NT2/D1 (cell line): ENCODE measurements at regions not wholly inside any gene's neighbourhood (a gene's known extent, or its start where the extent isn't known, plus 50 kb on each side); places are given as distances from the start of the nearest gene placed in this dataset.

Experiments
- SUZ12 ChIP-seq: IDR thresholded peaks from 2 replicates; pipeline ENCODE4 v1.6.1; 2011; ENCODE audit not compliant: insufficient read length, insufficient read depth; ENCODE audit errors: extremely low read depth
- YY1 ChIP-seq: IDR thresholded peaks from 2 replicates; pipeline ENCODE4 v1.6.1; 2011; ENCODE audit not compliant: insufficient read length, insufficient read depth
- ZNF274 ChIP-seq: IDR thresholded peaks from 2 replicates; pipeline ENCODE4 v1.6.1; 2011; ENCODE audit warnings: mild to moderate bottlenecking, low read depth, low read length

GRCh38 chr15:87778358-87778757 is 478.2 kb downstream of the NTRK3 start:
- TF ChIP-seq YY1: no peak
- TF ChIP-seq ZNF274: no peak
- TF ChIP-seq SUZ12: no peak
